K562 (cell line): ENCODE measurements at regions not wholly inside any gene's neighbourhood (a gene's known extent, or its start where the extent isn't known, plus 50 kb on each side); places are given as distances from the start of the nearest gene placed in this dataset.

Source experiments
- CTCF ChIP-seq, 3 experiments: IDR thresholded peaks in 2 of 3; conservative IDR thresholded peaks in 1 of 3; 2 replicates each; pipeline ENCODE4 v1.5.1; 2011 to 2012; ENCODE audit warnings: low read length in 3 of 3, mild to moderate bottlenecking in 3 of 3, control low read depth in 2 of 3, improper control_type of control experiment in 1 of 3, inconsistent platforms in 1 of 3, low read depth in 1 of 3, mixed read lengths in 1 of 3, moderate library complexity in 1 of 3; ENCODE audit not compliant: insufficient read depth in 2 of 3
- DMBX1 ChIP-seq: fragments of 250-450 bp; sonication (Bioruptor Pico); IDR thresholded peaks from 2 replicates; pipeline ENCODE4 v1.8.0; 2022; ENCODE audit warnings: inconsistent platforms, mild to moderate bottlenecking, moderate library complexity, borderline replicate concordance
- MAFK ChIP-seq: IDR thresholded peaks from 2 replicates; pipeline ENCODE4 v1.6.1; 2011; ENCODE audit warnings: low read length, improper control_type of control experiment
- NR0B1 ChIP-seq: fragments of 450-650 bp; IDR thresholded peaks from one replicate; pipeline ENCODE4 v1.6.1; 2018; ENCODE audit warnings: mild to moderate bottlenecking, moderate library complexity; ENCODE audit not compliant: partially characterized antibody
- PCBP1 ChIP-seq: fragments of 200-400 bp; formaldehyde crosslinking; IDR thresholded peaks from 2 replicates; pipeline ENCODE4 v1.6.1; 2018; ENCODE audit warnings: mild to moderate bottlenecking, low read depth, low read length; ENCODE audit not compliant: poor library complexity, severe bottlenecking
- RAD21 ChIP-seq, 2 experiments: fragments of 250-450 bp in 1 of 2; fragments of 450-650 bp in 1 of 2; sonication (Bioruptor Pico) in 1 of 2; formaldehyde crosslinking in 1 of 2; IDR thresholded peaks in 1 of 2; conservative IDR thresholded peaks in 1 of 2; 2 replicates each; pipeline versions ENCODE4 v1.4.0 to v1.8.0; 2020 to 2022; ENCODE audit warnings: mild to moderate bottlenecking in 2 of 2, moderate library complexity in 1 of 2
- REST ChIP-seq, 2 experiments: fragments of 450-650 bp; formaldehyde crosslinking in 1 of 2; IDR thresholded peaks; 2 replicates each; pipeline versions ENCODE4 v1.4.0 to v1.6.1; 2014 to 2020; ENCODE audit warnings: mild to moderate bottlenecking in 2 of 2, borderline replicate concordance in 1 of 2, low read depth in 1 of 2
- SMC3 ChIP-seq: conservative IDR thresholded peaks from 2 replicates; pipeline ENCODE4 v1.6.1; 2011; ENCODE audit warnings: low read depth, low read length, improper control_type of control experiment; ENCODE audit not compliant: insufficient read depth
- TAF15 ChIP-seq: fragments of 200-400 bp; formaldehyde crosslinking; IDR thresholded peaks from 2 replicates; pipeline ENCODE4 v1.6.1; 2017; ENCODE audit warnings: mild to moderate bottlenecking, low read depth, low read length, moderate library complexity
- TRIM25 ChIP-seq: fragments of 450-650 bp; IDR thresholded peaks from 2 replicates; pipeline ENCODE4 v1.7.0; 2016; ENCODE audit warnings: borderline replicate concordance
- ZNF253 ChIP-seq: fragments of 250-450 bp; sonication (Bioruptor Pico); conservative IDR thresholded peaks from 2 replicates; pipeline ENCODE4 v1.6.1; 2021; ENCODE audit warnings: mild to moderate bottlenecking
- ZNF778 ChIP-seq: fragments of 450-650 bp; formaldehyde crosslinking; IDR thresholded peaks from 2 replicates; pipeline ENCODE4 v1.4.0; 2020; ENCODE audit warnings: mild to moderate bottlenecking, moderate library complexity

GRCh38 chr6:25070547-25071366 lies 135.0 kb upstream of the RIPOR2 start (continued):
- TF ChIP-seq REST (IDR thresholded peaks at IDR 0.05; ENCODE audit: borderline replicate concordance) (peak; percentile 86), REST (CRISPR knock-in tag; IDR thresholded peaks at IDR 0.05; ENCODE audit: low read depth) (no peak), ZNF778 (CRISPR knock-in tag) (no peak), CTCF (IDR thresholded peaks at IDR 0.05 in 2 of 3, conservative IDR thresholded peaks at IDR 0.05 in 1 of 3; ENCODE audit: insufficient read depth in 2 of 3, low read depth in 1 of 3, low read length in 3 of 3) (peak; percentile 77 to 96 (median 87)), ZNF253 (CRISPR knock-in tag) (no peak), RAD21 (CRISPR knock-in tag; conservative IDR thresholded peaks at IDR 0.05 in 1 of 2, IDR thresholded peaks at IDR 0.05 in 1 of 2) (peak; percentile 96 to 97), TAF15 (no peak), DMBX1 (CRISPR knock-in tag) (no peak), PCBP1 (peak; percentile 71), TRIM25 (no peak), SMC3 (peak; percentile 86), MAFK (no peak), NR0B1 (no peak)
